Kidney (tissue), 13 donors: ENCODE measurements at regions not wholly inside any gene's neighbourhood (a gene's known extent, or its start where the extent isn't known, plus 50 kb on each side); places are given as distances from the start of the nearest gene placed in this dataset.

Experiments
- DNase-seq, 5 donors: peaks; one replicate each; pipeline ENCODE4 v3.0.0-alpha.2; 2013 to 2020
- FAIRE-seq: peaks from 2 replicates; lab custom pipeline; 2012; peaks lifted over from hg19 to GRCh38; lab: Jason Lieb, UNC
- H3K27ac ChIP-seq, 2 donors: one replicate each; pipeline ENCODE4 v1.7.0; 2013; ENCODE audit warnings: low read depth in 2 of 2, low read length in 2 of 2, inconsistent platforms in 1 of 2
- H3K27me3 ChIP-seq: one replicate; pipeline ENCODE4 v1.7.1; 2013; ENCODE audit warnings: low read length, inconsistent platforms; ENCODE audit not compliant: control insufficient read depth, insufficient read depth
- H3K36me3 ChIP-seq, 3 donors: one replicate each; pipeline versions ENCODE4 v1.7.0 to v1.7.1; 2013; ENCODE audit warnings: low read length in 3 of 3, control low read depth in 1 of 3, inconsistent platforms in 1 of 3; ENCODE audit not compliant: insufficient read depth in 3 of 3, control insufficient read depth in 2 of 3
- H3K4me1 ChIP-seq, 3 donors: one replicate each; pipeline versions ENCODE4 v1.7.0 to v1.7.1; 2013; ENCODE audit warnings: low read length in 3 of 3, inconsistent platforms in 1 of 3, low read depth in 1 of 3; ENCODE audit not compliant: control insufficient read depth in 2 of 3, insufficient read depth in 2 of 3
- H3K4me3 ChIP-seq, 3 donors: one replicate each; pipeline versions ENCODE4 v1.7.0 to v1.8.1; 2013; ENCODE audit warnings: low read length in 3 of 3, control low read depth in 1 of 3, inconsistent platforms in 1 of 3
- H3K9ac ChIP-seq, 3 donors: one replicate each; pipeline versions ENCODE4 v1.7.0 to v1.7.1; 2013; ENCODE audit warnings: low read length in 3 of 3, control low read depth in 1 of 3, inconsistent platforms in 1 of 3
- H3K9me3 ChIP-seq, 3 donors: one replicate each; pipeline versions ENCODE4 v1.7.0 to v1.7.1; 2013; ENCODE audit warnings: low read length in 3 of 3, control low read depth in 1 of 3, inconsistent platforms in 1 of 3; ENCODE audit not compliant: control insufficient read depth in 2 of 3, insufficient read depth in 1 of 3
- CTCF ChIP-seq: IDR thresholded peaks from 3 replicates; pipeline ENCODE4 v1.5.1; 2012; ENCODE audit warnings: mild to moderate bottlenecking, moderate library complexity, borderline replicate concordance; ENCODE audit not compliant: insufficient read depth; ENCODE audit errors: extremely low read depth
- intact Hi-C: fragments of 100-400 bp; cut with DNase I; formaldehyde crosslinking; loops from one replicate; pipeline ENCODE4 v1.11.1; 2022
- donor health status: control.
- donor health status: control.
- donor health status: control.
- donor health status: control.
- donor health status: control.
- donor health status: DM: yes; HTN: yes; CAD: no.
- donor health status: Normal renal cell carcinoma (clear cell type).

DNA sequence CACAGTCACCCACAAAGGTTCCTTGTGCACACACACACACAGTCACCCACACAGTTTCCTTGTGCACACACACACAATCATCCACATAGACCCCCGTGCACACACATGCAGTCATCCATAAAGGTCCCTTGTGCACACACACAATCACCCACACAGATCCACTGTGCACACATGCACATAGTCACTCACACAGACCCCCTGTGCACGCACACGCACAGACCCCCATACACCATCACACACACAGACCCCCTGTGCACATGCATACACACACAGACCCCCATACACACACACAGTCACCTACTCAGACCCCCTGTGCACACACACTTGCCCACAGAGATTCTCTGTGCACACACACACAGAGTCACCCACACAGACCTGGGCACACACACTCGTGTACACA lies 107.1 kb downstream of the HSPH1 start:
- no peaks in the 10 kb centered on the region for H3K9me3 ChIP-seq
- FAIRE-seq (no peak), DNase-seq (no peak)
- no peaks in the 10 kb centered on the region for H3K27me3 ChIP-seq
- no peak overlapping the region for H3K9ac ChIP-seq
- H3K36me3 ChIP-seq, result no peaks in the 10 kb centered on the region
- no peak for TF ChIP-seq CTCF
- H3K27ac ChIP-seq, result no peak overlapping the region
- H3K4me3 ChIP-seq, result no peak overlapping the region
- intact Hi-C loops, result no loop called here
- H3K4me1 ChIP-seq, result no peaks in the 10 kb centered on the region

GRCh38 chr13:31053896-31054295 lies 107.8 kb downstream of the HSPH1 start:
- DNase-seq (no peak), FAIRE-seq (no peak)
- no peaks in the 10 kb centered on the region for H3K9me3 ChIP-seq
- no peak overlapping the region for H3K9ac ChIP-seq
- no peaks in the 10 kb centered on the region for H3K4me1 ChIP-seq
- no peak overlapping the region for H3K4me3 ChIP-seq
- intact Hi-C loops, result no loop called here
- no peak for TF ChIP-seq CTCF
- H3K36me3 ChIP-seq, result no peaks in the 10 kb centered on the region
- H3K27me3 ChIP-seq, result no peaks in the 10 kb centered on the region
- no peak overlapping the region for H3K27ac ChIP-seq

DNA sequence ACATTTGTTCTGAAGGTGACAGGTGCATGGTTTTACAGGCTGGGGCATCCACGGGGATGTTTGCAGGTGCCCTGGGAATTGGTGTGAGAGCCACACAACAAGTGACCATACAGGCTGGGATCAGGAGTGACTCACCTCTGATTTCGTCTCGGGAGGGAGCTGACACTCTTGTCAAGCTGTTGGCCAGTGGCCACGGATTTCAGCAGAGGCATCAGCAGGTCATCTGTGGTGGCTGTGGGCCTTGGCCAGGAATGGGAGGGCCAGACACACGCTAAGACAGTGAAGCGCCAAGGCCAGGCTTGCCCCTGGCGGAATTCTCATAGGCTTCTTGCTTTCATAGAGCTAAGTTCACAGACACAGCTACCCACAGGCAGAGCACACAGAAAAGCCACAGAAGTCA lies 108.6 kb downstream of the HSPH1 start:
- no peak for FAIRE-seq
- no peak overlapping the region for H3K4me3 ChIP-seq
- no peak for TF ChIP-seq CTCF
- H3K9me3 ChIP-seq, result no peaks in the 10 kb centered on the region
- no peak overlapping the region for H3K9ac ChIP-seq
- no peak overlapping the region for H3K27ac ChIP-seq
- intact Hi-C loops, result no loop called here
- no peaks in the 10 kb centered on the region for H3K4me1 ChIP-seq
- no peak for DNase-seq
- H3K36me3 ChIP-seq, result no peaks in the 10 kb centered on the region
- no peaks in the 10 kb centered on the region for H3K27me3 ChIP-seq

DNA sequence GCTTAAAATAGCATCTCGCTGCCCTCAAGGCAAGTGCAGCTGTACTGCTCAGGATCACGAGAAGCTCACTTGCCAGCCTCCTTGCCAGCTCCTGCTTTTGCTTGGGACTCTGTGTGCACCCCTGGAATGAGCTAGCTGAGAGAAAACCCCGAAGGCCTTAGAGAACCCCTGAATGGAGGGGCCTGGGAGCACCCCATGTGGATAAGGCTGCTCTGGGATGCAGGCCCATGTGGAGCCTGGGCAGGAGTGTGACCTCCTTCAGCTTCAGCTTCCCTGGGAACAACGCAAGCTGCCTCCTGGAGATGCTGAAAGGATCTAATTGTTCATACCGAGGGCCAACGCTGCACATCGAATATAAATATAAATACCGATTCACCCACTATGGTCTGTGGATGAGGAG lies 109.2 kb downstream of the HSPH1 start:
- no peak for TF ChIP-seq CTCF
- Histone ChIP-seq H3K36me3 (no peaks in the 10 kb centered on the region), H3K27ac (no peak overlapping the region), H3K9ac (no peak overlapping the region), H3K4me1 (no peaks in the 10 kb centered on the region), H3K27me3 (no peaks in the 10 kb centered on the region), H3K9me3 (no peaks in the 10 kb centered on the region), H3K4me3 (no peak overlapping the region)
- DNase-seq, result no peak
- no peak for FAIRE-seq
- intact Hi-C loops, result no loop called here
